ENCODE measurements at regions not wholly inside any gene's neighbourhood (a gene's known extent, or its start where the extent isn't known, plus 50 kb on each side); places are given as distances from the start of the nearest gene placed in this dataset.

- POLR2A ChIA-PET: no interaction called here
- no peak for DNase-seq (ENCODE audit: low read depth, low spot score)
- H3K79me2 ChIP-seq (ENCODE audit: control insufficient read depth, insufficient read depth, low read length): no peaks in the 10 kb centered on the region
- RAD21 ChIA-PET (ENCODE audit: unreplicated experiment): no interaction called here
- 62% methylated on average over 4 of the region's 4 CpGs for WGBS (ENCODE audit: insufficient coverage, insufficient replicate concordance, low lambda C conversion rate, missing lambda C conversion rate)
- TF ChIP-seq, protein P1, sequence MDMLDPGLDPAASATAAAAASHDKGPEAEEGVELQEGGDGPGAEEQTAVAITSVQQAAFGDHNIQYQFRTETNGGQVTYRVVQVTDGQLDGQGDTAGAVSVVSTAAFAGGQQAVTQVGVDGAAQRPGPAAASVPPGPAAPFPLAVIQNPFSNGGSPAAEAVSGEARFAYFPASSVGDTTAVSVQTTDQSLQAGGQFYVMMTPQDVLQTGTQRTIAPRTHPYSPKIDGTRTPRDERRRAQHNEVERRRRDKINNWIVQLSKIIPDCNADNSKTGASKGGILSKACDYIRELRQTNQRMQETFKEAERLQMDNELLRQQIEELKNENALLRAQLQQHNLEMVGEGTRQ (IDR thresholded peaks at IDR 0.05; ENCODE audit: borderline replicate concordance, low read depth, low read length): no peak
- TF ChIP-seq SREBF1 (IDR thresholded peaks at IDR 0.05; ENCODE audit: low read length): no peak
- TF ChIP-seq ZNF622 (IDR thresholded peaks at IDR 0.05): no peak
- no peak for TF ChIP-seq FOS (IDR thresholded peaks at IDR 0.05; ENCODE audit: borderline replicate concordance, extremely low read depth, insufficient read length)
- TF ChIP-seq HDAC6 (IDR thresholded peaks at IDR 0.05; ENCODE audit: unreplicated experiment): no peak
- TF ChIP-seq RELA (IDR thresholded peaks at IDR 0.05; ENCODE audit: borderline replicate concordance, partially characterized antibody): no peak
- no peak for TF ChIP-seq CHD4 (IDR thresholded peaks at IDR 0.05)
- TF ChIP-seq, protein P2, sequence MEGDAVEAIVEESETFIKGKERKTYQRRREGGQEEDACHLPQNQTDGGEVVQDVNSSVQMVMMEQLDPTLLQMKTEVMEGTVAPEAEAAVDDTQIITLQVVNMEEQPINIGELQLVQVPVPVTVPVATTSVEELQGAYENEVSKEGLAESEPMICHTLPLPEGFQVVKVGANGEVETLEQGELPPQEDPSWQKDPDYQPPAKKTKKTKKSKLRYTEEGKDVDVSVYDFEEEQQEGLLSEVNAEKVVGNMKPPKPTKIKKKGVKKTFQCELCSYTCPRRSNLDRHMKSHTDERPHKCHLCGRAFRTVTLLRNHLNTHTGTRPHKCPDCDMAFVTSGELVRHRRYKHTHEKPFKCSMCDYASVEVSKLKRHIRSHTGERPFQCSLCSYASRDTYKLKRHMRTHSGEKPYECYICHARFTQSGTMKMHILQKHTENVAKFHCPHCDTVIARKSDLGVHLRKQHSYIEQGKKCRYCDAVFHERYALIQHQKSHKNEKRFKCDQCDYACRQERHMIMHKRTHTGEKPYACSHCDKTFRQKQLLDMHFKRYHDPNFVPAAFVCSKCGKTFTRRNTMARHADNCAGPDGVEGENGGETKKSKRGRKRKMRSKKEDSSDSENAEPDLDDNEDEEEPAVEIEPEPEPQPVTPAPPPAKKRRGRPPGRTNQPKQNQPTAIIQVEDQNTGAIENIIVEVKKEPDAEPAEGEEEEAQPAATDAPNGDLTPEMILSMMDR (IDR thresholded peaks at IDR 0.05 in 2 of 3, conservative IDR thresholded peaks at IDR 0.05 in 1 of 3; ENCODE audit: control insufficient read depth in 2 of 3, extremely low read depth in 1 of 3, insufficient read depth in 1 of 3, low read depth in 3 of 3, low read length in 3 of 3): no peak
- no peak for TF ChIP-seq ZSCAN29 (IDR thresholded peaks at IDR 0.05)
- TF ChIP-seq EGR1 (IDR thresholded peaks at IDR 0.05; ENCODE audit: borderline replicate concordance in 1 of 2, low read depth in 2 of 2, low read length in 2 of 2): no peak
- TF ChIP-seq CUX1 (IDR thresholded peaks at IDR 0.05; ENCODE audit: insufficient replicate concordance, low read depth, low read length): no peak
- no peak for TF ChIP-seq SMC3 (IDR thresholded peaks at IDR 0.05; ENCODE audit: borderline replicate concordance, low read length)
- TF ChIP-seq GATAD2B (conservative IDR thresholded peaks at IDR 0.05; ENCODE audit: low read depth): no peak
- CTCF ChIA-PET: no interaction called here
- H3K36me3 ChIP-seq (ENCODE audit: control insufficient read depth in 2 of 2, insufficient read depth in 2 of 2, low read length in 1 of 2): no peaks in the 10 kb centered on the region
- no peaks in the 10 kb centered on the region for H3K4me1 ChIP-seq (ENCODE audit: control insufficient read depth, insufficient read depth, low read length)
- H3K4me3 ChIP-seq: no peak overlapping the region
- in situ Hi-C loops (cut with MboI): no loop called here
- H3K9ac ChIP-seq (ENCODE audit: control insufficient read depth, insufficient read depth, low read length): no peak overlapping the region
- H3K27ac ChIP-seq (ENCODE audit: control insufficient read depth, insufficient read depth): no peak overlapping the region
- intact Hi-C loops (cut with micrococcal nuclease; ENCODE audit: unreplicated experiment): no loop called here
- SMC1A ChIA-PET (ENCODE audit: uncharacterized antibody, unreplicated experiment): interaction anchor here (1.1 kb wide), 1 partner anchor 278 kb away, joined by 3 read pairs; no protein-coding TSS in a partner anchor
- FAIRE-seq: no peak
- no peaks in the 10 kb centered on the region for H3K9me3 ChIP-seq (replicated peaks; ENCODE audit: control insufficient read depth, insufficient read depth, low read length)
- BruUV-seq (replicated peaks): no TSS peak
- H2AFZ ChIP-seq (ENCODE audit: control insufficient read depth, low read depth, low read length): no peak overlapping the region
- H3K4me2 ChIP-seq (ENCODE audit: control insufficient read depth, insufficient read depth): no peak overlapping the region
- 0 out of 4 replicates have a peak, but pooled peaks cover 0 to 2% of the 10 kb centered on the region in 2 experiments for H3K27me3 ChIP-seq (replicated peaks in 1 of 2; ENCODE audit: control insufficient read depth in 2 of 2, insufficient read depth in 2 of 2, low read length in 1 of 2)
- no peaks in the 10 kb centered on the region for H4K20me1 ChIP-seq (ENCODE audit: control insufficient read depth, insufficient read depth)
- no peak for ATAC-seq
Observed at GRCh38 chr2:58535990-58536389, 294.9 kb upstream of the FANCL start.

Measured in GM12878 (cell line).